ENCODE measurements at regions not wholly inside any gene's neighbourhood (a gene's known extent, or its start where the extent isn't known, plus 50 kb on each side); places are given as distances from the start of the nearest gene placed in this dataset.

GRCh38 chr5:105963696-105964255 lies 1707.0 kb downstream of the EFNA5 start:
- TF ChIP-seq, protein P1, sequence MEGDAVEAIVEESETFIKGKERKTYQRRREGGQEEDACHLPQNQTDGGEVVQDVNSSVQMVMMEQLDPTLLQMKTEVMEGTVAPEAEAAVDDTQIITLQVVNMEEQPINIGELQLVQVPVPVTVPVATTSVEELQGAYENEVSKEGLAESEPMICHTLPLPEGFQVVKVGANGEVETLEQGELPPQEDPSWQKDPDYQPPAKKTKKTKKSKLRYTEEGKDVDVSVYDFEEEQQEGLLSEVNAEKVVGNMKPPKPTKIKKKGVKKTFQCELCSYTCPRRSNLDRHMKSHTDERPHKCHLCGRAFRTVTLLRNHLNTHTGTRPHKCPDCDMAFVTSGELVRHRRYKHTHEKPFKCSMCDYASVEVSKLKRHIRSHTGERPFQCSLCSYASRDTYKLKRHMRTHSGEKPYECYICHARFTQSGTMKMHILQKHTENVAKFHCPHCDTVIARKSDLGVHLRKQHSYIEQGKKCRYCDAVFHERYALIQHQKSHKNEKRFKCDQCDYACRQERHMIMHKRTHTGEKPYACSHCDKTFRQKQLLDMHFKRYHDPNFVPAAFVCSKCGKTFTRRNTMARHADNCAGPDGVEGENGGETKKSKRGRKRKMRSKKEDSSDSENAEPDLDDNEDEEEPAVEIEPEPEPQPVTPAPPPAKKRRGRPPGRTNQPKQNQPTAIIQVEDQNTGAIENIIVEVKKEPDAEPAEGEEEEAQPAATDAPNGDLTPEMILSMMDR (conservative IDR thresholded peaks at IDR 0.05), result no peak
- TF ChIP-seq ZFX (IDR thresholded peaks at IDR 0.05), result no peak
